Small intestine (tissue), 7 donors: ENCODE measurements at regions not wholly inside any gene's neighbourhood (a gene's known extent, or its start where the extent isn't known, plus 50 kb on each side); places are given as distances from the start of the nearest gene placed in this dataset.
A peak's percentile ranks its signal among the peaks of the same experiment; 100 is the strongest.
"Not testable (repeated sequence)": the region's sequence is repeated elsewhere in the genome, so short reads cannot be mapped to it uniquely, and the experiment has no call there.

Source experiments
- DNase-seq, 2 donors: peaks; one replicate each; pipeline versions ENCODE4 v3.0.0 to v3.0.0-alpha.2; 2013
- FAIRE-seq: peaks from 2 replicates; lab custom pipeline; 2012; peaks lifted over from hg19 to GRCh38; lab: Jason Lieb, UNC
- H3K27ac ChIP-seq, 3 donors: one replicate each; pipeline ENCODE4 v1.5.1; 2013; ENCODE audit warnings: low read length in 2 of 3, mild to moderate bottlenecking in 2 of 3, control low read depth in 1 of 3, inconsistent platforms in 1 of 3, low read depth in 1 of 3, moderate library complexity in 1 of 3
- H3K27me3 ChIP-seq, 3 donors: one replicate each; pipeline ENCODE4 v1.6.1; 2013; ENCODE audit warnings: low read length in 3 of 3, inconsistent platforms in 1 of 3; ENCODE audit not compliant: control insufficient read depth in 3 of 3, insufficient read depth in 3 of 3
- H3K36me3 ChIP-seq, 3 donors: one replicate each; pipeline ENCODE4 v1.6.1; 2013; ENCODE audit warnings: low read length in 3 of 3, inconsistent platforms in 1 of 3, low read depth in 1 of 3, mild to moderate bottlenecking in 1 of 3, moderate library complexity in 1 of 3; ENCODE audit not compliant: control insufficient read depth in 3 of 3, insufficient read depth in 2 of 3
- H3K4me1 ChIP-seq, 3 donors: one replicate each; pipeline ENCODE4 v1.6.1; 2013; ENCODE audit warnings: low read length in 2 of 3, inconsistent platforms in 1 of 3, low read depth in 1 of 3, mild to moderate bottlenecking in 1 of 3, moderate library complexity in 1 of 3; ENCODE audit not compliant: control insufficient read depth in 3 of 3, insufficient read depth in 2 of 3
- H3K4me3 ChIP-seq, 3 donors: one replicate each; pipeline ENCODE4 v1.5.1; 2013; ENCODE audit warnings: low read length in 3 of 3, control low read depth in 1 of 3, inconsistent platforms in 1 of 3, low read depth in 1 of 3, mild to moderate bottlenecking in 1 of 3, moderate library complexity in 1 of 3
- H3K9me3 ChIP-seq, 2 donors: one replicate each; pipeline ENCODE4 v1.6.1; 2013; ENCODE audit warnings: low read depth in 1 of 2, low read length in 1 of 2; ENCODE audit not compliant: control insufficient read depth in 2 of 2, insufficient read depth in 1 of 2
- WGBS, 3 donors: extraction: QIAGEN DNeasy Blood & Tissue Kit; methylation state at CpG; one replicate each; pipeline ENCODE4 v1.1.7; 2013; 5-methylcytosine and 5-hydroxymethylcytosine counted together
- donor health status: healthy with polysubstance abuse.
- donor health status: control.
- donor health status: control.
- donor health status: Bipolar disorder and iron deficiency.
- donor health status: healthy.

DNA sequence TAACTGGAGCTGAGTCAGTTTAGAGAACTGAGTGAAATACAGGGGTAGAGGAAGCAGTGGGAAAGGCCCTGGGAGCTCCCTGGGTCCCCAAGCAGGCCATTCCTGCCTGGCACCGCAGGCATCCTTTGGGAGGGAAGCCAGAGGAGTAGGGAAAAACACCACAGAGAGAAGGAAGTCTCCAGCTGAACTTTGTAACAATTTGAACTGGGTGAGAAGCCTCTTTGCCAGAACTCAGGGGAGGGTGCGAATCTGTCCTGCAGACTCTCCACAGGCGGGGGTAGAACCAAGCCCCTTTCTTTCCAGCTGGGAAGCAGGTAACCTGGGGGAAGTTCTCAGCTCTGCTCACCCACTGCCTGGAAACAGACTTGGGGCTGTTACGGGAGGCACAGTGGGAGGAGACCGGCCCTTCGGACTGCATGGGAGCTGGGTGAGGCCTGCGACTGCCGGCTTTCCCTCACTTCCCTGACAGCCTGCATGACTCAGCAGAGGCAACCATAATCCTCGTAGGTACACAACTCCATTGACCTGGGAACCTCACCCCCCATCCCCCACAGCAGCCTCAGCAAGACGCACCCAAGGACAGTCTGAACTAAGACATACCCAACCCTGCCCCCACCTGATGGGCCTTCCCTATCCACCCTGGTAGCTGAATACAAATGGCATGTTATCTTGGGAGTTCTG is 110.1 kb downstream of the ARHGAP11B start:
- not testable (repeated sequence) for H3K4me1 ChIP-seq, H3K9me3 ChIP-seq, H3K27ac ChIP-seq, H3K36me3 ChIP-seq, H3K4me3 ChIP-seq, H3K27me3 ChIP-seq, FAIRE-seq
- WGBS, 3 donors = 84 to 95% (median 89%) methylated on average over 9 to 10 of the region's 10 CpGs
- peak; percentile 1 to 2 for DNase-seq

DNA sequence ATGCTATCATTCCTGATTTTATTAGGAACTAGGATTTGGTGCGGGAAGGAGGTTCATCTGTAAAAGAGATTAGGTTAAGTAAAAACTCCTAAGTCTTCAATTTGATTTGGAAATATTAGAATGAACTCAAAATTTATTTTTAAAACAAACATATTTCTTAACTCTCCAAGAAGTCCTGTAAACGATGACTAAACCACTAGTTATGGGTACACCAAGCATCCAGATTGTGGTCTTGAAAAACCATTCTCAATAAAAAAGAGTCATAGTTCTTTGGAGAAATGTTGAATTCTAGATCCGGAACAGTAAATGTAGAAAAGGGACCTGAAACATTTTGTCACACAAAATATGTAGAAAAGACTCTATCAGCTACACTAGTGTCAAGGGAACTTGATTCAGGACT is 116.9 kb downstream of the ARHGAP11B start:
- not testable (repeated sequence) for H3K4me1 ChIP-seq, DNase-seq, H3K4me3 ChIP-seq, FAIRE-seq, H3K27ac ChIP-seq, H3K9me3 ChIP-seq, H3K27me3 ChIP-seq, H3K36me3 ChIP-seq
- WGBS, 3 donors = 92 to 96% (median 96%) methylated on average over 3 of the region's 3 CpGs

DNA sequence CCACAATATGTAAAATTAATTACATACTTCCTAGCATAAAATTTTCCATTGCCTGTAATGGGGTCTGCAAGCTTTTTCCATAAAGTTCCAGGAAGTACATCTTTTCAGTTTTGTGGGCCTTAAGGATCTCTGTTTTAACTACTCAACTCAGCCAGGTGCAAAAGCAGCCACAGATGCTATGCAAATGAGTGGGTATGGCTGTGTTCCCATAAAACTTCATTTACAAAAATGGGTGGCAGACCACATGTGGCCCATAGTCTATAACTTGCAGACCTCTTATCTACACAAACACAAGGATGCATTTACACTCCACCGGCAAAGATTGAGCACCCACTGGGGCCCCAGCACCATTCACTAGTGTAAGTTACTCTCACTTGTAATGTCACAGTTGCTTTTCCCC is 123.1 kb downstream of the ARHGAP11B start:
- H3K4me3 ChIP-seq, FAIRE-seq, H3K36me3 ChIP-seq, H3K27ac ChIP-seq, DNase-seq, H3K9me3 ChIP-seq, H3K27me3 ChIP-seq, H3K4me1 ChIP-seq: not testable (repeated sequence)
- 73% methylated on average over 1 of the region's 1 CpG; no CpG with 5 or more reads in 2 of the 3 donors for WGBS, 3 donors

DNA sequence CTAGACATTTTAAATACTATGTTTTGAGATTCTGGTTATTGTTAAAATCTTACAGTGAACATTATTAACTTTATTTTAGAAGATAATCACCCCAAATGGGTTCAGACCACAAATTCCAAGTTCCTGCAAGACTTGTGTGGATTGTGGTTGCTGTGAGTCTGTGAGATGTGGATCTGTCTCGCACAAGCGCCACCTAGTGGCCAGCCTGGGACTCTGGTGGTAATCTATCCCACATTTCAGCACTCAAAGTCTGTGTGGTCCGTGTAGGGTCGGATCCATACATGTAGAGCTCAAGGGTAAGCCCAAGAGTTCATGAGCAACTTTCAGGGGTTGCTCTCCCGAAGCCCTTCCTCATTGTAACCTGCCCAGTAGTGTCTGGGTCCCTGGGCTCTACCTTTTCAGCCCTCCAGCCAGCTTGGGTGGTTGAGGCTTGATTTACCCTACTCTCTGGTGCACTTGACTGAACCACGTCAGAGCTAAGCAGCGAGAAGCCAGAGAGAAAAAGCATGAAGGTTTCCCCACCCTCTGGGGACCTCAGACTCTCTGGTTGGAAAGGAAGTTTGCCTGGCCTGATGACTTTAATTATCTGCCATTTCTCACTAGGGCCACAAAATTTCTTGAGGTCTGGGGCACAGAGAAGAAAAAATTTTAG is 129.2 kb downstream of the ARHGAP11B start:
- WGBS, 3 donors = 2 to 16% (median 6%) methylated on average over 2 to 4 of the region's 7 CpGs
- not testable (repeated sequence) for DNase-seq, H3K9me3 ChIP-seq, H3K4me3 ChIP-seq, H3K27ac ChIP-seq, H3K27me3 ChIP-seq, H3K4me1 ChIP-seq, H3K36me3 ChIP-seq
- peak; percentile 5 for FAIRE-seq

DNA sequence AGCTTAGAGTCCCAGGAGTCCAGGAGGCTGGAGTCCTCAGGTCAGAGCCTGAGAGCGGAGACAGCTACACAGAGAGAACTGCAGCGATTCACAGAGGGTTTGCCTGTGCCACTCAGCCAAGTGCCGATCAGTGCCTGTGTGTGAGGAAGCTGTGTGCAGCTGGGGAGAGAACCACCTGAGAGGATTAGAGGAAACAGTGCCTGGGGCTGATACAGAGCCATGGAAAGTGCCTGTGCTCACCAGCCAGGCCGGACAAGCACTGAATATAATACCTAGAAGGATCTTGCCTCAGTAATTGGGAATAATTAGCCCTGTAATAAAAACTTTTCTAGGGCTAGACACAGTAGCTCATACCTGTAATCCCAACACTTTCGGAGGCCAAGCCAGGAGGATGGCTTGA is 134.7 kb downstream of the ARHGAP11B start:
- not testable (repeated sequence) for H3K27me3 ChIP-seq, H3K4me1 ChIP-seq, DNase-seq, FAIRE-seq, H3K27ac ChIP-seq, H3K36me3 ChIP-seq, H3K4me3 ChIP-seq, H3K9me3 ChIP-seq
- WGBS, 3 donors = 88 to 97% (median 90%) methylated on average over 5 of the region's 5 CpGs

DNA sequence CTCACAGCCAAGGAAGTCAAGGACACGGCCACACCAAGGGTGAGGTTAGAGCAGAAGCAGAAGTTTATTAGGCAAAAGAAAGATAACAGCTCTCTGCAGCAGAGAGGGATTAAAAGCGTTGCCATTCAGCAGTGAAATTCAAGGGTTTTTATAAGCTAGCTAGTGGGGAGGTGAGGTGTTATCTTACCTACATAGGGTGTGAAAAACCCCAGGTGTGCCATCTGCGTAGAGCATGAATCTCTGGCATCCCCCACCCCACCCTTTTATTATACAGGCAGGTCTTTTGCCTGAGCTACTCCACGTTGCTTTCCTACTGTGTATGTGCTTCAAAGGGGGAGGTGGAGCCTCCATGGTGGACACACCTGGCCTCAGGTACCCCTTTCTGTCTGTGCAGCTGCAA is 135.4 kb downstream of the ARHGAP11B start:
- not testable (repeated sequence) for FAIRE-seq, DNase-seq, H3K4me3 ChIP-seq, H3K4me1 ChIP-seq, H3K27ac ChIP-seq, H3K27me3 ChIP-seq, H3K36me3 ChIP-seq, H3K9me3 ChIP-seq
- WGBS, 3 donors = 20 to 72% (median 60%) methylated on average over 1 to 4 of the region's 4 CpGs

DNA sequence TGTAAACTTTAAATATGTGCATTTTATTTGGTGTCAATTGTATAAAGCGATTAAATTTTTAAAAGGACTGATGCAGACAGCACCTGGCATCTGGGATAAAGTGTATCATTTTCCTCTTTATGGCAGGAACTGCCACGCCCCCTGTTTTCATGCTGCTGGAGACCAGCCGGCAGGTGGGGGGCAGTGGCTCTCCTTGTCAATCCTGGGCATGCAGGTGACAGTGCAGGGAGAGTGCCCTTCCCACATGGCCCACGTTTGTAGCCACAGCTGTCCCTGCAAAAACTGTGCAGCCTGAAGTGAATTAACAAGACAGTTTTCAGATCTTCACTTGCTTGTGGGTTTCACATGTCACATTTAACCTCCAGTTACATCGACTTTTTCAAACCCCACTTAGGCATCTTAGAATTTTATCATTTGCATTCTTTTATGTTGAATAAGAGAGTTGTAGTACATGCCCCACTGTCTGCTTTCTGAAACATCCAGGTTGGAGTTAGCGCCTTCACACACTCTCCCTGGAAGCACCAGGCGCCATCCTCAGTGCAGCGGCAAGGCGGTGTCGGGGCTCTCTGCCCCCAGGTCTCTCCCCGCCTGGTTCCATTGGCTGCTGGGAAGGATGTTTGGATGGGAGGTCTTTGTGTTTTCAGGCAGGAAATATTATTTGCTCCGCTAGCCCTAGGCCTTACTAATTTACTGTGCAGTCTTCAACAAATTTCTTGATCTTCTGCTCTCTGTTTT is 134.2 kb upstream of the FAN1 start:
- WGBS, 3 donors = 76 to 91% (median 86%) methylated on average over 11 to 12 of the region's 12 CpGs
- not testable (repeated sequence) for FAIRE-seq, H3K9me3 ChIP-seq, H3K4me1 ChIP-seq, H3K27me3 ChIP-seq, DNase-seq, H3K36me3 ChIP-seq, H3K27ac ChIP-seq, H3K4me3 ChIP-seq

DNA sequence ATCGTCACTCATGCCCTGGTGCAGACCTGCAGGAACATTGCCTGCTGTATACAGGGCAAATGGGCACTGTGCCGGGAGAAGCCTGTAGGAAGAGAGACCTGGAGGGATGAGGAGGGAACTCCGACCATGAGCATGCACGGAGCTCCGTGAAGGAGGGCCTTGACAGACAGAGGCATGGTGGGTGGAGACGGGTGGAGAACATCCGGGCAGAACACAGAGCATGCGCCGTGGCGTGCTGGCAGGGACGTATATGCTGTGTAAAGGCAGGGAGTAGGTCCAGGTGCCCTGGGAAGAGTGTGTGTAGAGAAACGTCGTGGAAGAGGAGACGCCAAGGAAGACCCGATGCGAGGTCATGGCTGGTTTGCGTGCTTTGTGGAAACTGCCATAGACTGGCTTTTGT is 133.0 kb upstream of the FAN1 start:
- H3K9me3 ChIP-seq = no peaks in the 10 kb centered on the region
- H3K27ac ChIP-seq = no peak overlapping the region
- no peak for FAIRE-seq
- peaks cover 0 to 3% (median 0%) of the 10 kb centered on the region in 3 donors for H3K36me3 ChIP-seq
- no peaks in the 10 kb centered on the region for H3K4me1 ChIP-seq
- no peaks in the 10 kb centered on the region for H3K27me3 ChIP-seq
- no peak overlapping the region for H3K4me3 ChIP-seq
- 96 to 97% (median 97%) methylated on average over 17 of the region's 17 CpGs for WGBS, 3 donors
- DNase-seq = no peak
